Stimulated activated CD4-positive, alpha-beta T cell treated with anti-CD3 and anti-CD28 coated beads, Interleukin-4, amount 100 ng/mL, for 48 hours (primary cell): ENCODE measurements at regions not wholly inside any gene's neighbourhood (a gene's known extent, or its start where the extent isn't known, plus 50 kb on each side); places are given as distances from the start of the nearest gene placed in this dataset.

ENCODE experiments used
- DNase-seq, 2 donors: peaks; one replicate each; pipeline ENCODE4 v3.0.0-alpha.2; 2020; ENCODE audit warnings: low read depth in 2 of 2

DNA sequence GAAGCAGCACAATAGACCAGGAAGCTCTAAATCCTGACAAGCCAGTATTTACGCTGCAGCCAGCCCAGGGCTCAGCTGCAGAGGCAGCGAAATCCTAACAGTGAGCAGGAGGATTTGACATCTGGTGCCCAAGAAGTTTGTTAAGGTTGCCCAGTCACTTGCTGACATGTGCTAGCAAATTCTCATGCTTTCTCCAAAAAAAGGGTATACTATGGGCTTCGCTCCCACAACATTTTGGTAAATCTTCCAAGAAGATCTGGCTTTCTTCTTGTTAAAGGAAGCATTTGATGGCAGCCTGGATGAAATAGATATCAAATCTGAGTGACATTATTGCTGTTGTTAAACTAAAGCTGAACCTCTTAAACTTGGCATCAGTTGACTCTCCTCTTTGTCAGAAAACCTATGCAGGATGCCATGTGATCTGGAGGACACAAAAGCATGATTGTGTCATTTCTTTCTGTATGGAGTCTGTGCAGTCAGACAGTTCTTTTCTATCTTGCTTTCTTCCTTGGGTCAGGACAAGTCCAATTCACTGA is 949.7 kb upstream of the RBFOX1 start:
- DNase-seq = no peak

DNA sequence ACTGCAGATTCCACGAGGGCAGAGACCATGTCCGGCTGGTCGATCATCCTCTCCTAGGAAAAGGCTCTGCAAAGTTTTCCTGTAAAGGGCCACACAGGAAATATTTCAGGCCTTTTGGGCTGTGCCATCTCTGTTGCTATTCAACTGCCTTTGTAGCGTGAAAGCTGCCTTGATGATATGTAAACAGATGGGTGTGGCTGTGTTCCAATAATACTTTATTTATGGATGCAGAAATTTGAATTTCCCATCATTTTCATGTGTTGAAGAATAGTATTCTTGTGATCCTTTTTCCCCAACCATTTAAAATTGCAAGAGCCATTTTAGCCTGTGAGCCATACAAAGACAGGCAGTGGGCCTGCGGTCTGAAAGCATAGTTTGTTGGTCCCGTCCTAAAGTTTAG is 950.7 kb upstream of the RBFOX1 start:
- DNase-seq = no peak

DNA sequence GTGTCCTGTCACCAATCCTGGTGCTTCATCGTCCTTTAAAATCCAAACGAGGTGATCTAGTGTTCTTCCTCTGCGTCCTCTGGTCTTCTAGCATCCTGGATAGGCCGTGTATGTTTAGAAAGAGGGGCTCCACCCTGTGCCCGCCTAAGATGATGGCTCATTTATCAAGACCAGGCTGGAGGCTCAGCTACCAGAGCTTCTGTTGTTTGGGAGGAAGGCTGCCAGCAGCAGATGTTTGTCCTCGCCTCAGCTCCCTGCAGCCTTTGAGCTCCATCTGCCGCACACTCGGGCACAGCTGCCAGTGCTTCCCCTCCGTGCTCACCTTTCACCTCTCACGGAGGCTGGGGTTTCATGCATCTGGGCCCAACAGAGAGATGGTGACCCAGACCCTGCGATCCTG is 954.7 kb upstream of the RBFOX1 start:
- no peak for DNase-seq

DNA sequence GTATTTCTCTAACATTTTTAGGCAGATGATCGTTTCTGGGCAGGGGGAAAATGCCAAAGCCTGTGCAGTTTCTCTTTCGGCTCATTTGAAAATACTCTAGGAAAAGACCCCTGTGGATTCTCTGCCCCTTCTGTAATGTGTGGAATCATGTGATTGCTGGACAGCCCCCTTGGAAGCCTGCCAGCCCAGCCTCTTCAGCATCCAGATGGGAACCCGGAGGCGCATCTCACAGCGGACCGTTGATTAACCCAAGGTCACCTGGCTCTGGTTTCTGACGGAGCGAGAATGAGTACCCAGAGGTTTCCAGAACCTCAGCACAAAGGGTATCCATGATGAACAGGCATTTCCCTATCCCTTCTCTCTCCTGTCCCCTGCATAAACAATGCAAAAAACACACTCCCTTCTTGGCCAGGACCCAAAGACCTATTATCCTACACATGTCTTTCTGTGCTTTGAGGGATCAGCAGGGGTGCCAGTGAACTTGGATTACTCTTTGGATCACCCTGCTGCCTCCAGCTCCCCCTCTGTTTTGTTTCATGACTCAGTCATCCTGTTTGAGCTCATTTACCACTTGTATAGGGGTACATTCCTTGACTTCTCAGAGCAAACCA is 957.1 kb upstream of the RBFOX1 start:
- DNase-seq = no peak

DNA sequence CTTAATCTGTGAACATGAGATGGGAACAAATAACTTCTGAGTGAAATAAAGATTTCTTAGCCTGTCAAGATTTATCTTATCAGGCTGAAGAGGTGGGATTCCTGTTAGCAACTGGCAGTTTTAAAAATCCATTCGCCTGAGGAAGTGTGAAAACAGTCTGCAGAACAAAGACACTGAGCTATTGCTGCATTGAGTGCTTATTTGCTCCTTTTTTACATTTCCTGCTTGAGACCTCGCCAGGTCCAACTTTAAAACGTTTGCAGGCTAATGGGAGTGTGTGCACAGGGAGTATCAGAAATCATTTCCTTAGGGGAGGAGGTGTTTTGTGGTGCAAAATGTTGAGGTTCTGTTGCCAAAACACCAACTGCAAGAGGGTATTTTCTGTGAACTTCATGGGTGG is 957.8 kb upstream of the RBFOX1 start:
- DNase-seq = no peak

DNA sequence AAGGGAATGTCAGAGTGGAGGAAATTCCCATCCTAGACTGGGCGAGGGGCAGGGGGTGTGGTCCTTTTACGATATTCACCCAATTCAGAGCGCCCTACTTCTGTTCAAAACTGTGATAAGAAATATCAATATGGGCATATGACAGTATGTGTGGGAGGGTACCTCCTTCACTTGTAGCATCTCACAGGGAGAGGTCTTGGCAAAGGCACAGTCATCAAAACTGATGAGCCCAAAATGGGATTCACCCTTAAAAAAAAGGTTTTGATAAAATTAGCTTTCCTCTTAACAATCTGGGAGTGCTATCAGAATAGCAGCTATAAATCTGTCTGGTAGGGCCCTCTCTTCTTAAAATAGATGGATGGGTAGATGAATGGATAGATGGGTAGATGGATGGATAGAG is 967.8 kb upstream of the RBFOX1 start:
- no peak for DNase-seq

DNA sequence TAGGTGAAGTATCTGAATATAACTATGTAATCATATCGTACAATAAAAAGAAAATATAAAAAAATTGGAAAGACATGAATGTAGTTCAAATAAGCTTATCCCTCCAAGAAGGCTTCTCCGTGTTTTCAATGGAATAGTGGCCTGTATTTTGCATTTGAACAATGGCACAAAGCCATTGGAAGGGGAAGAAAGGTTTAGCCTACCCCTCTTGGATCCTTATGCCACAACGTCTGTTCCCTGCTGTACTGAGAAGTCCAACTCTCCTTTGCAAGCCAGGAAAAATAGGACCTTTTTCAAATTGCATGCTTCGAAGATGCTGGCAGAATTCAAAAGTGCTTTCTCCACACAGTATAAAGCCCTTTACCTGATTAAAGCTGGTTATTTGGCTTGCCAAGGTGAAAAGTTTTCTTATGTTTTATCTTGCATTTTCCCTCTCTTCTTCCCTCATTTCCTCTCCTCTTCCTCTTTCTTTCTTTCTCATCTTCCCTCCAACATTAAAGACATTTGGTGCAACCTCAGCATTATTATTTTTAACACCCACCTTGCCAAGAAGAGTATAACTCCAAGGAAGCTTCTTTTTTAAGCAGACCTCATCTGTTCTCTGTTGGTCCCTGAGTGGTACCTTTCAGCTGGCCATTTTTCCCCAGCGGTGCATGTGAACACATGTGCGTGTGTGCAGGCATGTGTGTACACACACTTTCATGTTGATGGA is 968.6 kb upstream of the RBFOX1 start:
- DNase-seq = no peak

DNA sequence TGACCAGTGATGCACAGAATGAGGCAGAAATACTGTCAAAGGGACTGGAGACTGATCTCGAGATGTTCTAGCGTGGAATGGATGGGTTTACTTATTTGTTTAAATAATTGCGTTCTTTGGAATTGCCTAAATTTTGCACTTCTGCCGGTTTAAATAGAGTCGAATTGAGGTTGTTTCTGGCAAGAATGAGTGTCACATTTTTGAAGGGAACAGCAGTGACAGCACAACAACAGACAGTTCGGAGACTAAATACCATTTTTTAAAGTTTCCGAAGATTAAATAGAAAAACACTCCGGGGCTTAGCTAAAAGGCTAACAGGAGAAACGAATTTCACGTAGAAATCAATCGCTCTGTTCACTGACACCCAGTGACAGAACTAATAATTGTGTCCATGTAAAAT is 969.2 kb upstream of the RBFOX1 start:
- no peak for DNase-seq

DNA sequence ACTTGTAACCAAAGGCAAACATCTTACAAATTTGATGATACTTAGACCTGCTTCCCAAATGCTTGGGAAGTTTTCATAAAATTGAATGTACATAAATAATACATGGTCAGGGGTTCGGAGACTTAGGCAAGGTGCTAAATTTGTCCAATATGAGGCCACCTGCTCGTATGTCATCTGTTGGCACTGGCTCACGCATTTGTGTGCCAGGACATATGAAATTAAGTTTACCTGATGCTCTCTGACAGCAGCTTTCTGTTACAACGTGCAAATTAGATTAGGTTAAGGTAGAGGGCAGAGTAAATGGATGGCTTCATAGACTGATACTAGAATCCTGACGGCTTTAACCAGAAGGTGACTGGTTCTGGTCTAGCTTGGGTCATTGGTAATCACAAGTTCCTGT is 970.3 kb upstream of the RBFOX1 start:
- no peak for DNase-seq

DNA sequence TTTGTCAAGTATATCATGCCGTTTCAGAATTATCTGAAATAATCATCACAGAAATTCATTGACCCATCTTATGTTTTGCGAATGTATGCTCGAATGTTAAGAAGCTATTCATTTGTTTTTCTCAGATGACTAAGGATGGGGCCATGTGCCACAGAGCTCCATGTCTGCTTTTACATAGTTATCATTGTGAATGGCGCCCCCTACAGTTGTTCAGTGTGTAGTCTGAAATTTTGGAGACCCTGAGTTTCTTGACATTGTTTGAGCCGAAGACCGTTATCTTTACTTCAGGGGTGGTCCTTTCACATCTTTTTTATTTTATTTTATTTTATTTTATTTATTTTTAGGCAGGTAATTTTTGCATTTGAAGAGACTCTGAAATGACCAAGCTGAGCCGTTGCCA is 972.0 kb upstream of the RBFOX1 start:
- no peak for DNase-seq

DNA sequence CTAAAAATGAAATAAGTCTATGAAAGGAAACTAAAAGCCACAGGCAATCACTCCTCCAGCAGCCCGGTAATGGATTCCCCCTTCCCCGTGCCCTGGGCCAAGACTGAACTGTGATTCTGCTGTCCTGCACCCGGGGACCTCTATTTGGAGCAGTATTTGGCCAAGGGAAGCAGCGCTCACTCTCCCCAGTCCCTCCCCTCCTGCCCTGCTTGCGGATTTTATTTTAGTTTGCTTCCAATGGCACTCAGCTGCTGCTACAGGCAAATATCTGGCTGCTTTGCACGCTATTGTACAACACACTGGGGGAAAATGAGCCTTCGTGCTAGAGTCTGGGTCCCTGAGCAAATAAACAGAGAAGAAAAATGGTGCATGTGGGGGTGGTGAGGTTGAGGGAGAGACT is 975.7 kb upstream of the RBFOX1 start:
- DNase-seq = no peak

DNA sequence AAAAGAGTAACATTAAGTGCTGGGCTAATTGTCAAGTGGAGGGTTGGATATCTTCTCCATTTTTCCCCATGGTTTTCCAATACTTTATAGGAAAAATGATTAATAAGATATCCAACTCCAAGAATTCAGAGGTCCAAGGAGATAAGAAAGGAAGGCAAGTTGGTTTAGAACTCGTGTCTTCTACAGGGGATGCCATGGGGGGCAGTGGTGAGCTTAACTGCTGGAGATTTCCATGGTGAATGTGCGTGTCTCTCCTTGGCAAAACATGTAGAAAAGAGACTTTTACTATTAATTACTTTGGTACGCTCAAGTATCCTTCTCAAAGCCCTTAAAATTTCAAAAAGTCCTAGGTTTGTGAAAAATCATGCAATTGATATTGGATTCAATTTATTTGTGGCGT is 982.9 kb upstream of the RBFOX1 start:
- no peak for DNase-seq

DNA sequence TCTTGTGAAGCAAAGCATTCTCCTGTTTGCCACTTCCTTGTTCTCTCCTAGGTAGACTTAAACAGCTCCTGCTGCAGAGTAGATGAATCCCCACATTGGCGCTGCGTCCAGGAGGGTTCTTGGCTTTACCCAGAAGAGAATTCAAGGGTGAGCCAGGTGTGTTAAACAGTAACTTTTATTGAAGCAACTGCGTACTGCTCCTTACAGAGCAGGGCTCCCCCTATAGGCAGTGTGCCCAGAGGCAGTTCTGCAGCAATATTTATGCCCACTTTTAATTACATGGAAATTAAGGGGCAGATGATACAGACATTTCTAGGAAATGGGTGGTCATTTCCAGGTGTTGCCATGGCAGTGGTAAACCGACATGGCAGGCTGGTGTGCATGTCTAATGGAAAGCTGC is 987.6 kb upstream of the RBFOX1 start:
- DNase-seq = no peak

DNA sequence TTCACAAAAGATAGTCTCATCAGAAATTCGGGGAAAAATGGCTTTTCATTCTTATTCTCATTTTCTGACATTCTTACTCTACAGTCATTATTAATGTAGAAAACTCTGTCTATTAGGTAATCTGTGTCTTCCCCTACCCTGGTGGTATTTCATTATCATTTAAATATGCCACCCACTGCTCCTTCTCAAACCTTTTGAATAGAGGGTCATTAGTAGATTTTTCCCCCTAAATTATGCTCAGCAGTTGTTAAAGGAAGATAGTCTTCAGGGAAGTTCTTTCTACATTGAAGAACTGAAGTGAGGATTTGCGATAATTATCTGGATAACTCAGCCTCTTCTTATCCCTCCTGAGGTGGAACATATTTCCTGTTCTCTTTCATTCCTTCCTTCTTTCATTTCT is 989.5 kb upstream of the RBFOX1 start:
- no peak for DNase-seq

DNA sequence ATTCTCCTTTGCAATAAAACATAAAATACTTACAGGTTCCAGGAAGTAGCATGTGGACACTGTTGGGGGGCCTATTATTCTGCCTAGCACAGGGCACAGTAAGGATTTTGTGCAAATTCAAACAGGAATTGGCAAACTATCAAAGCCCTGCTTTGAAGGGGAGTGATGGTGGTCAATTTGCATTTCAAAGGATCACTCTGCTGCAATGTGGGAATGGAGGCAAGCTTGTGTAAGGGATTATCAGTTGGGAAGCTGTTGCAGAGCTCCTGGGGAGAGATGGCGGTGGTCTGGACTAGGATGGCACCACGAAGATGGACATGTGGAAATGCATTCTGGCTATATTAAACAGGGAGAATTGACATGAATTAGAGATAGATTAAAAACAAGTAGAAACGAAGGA is 990.7 kb upstream of the RBFOX1 start:
- no peak for DNase-seq

DNA sequence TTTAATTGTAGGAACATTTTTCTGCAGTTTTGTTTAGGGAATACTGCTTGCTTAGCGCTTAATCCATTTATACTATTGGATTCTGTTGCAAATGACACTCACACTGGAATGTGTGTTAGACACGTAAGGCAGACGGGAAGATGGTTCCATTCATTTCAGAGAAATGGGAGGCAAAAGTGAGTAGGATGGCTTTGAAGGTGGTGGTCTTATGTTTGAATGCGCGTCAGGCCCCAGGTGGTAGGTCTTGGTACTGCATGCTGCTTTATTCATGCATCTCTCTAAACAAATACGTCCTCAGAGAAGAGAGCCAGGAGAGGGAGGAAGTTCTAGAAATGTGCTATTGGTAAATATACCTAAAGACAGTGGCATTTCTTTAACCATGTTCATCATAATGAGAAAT is 997.6 kb upstream of the RBFOX1 start:
- no peak for DNase-seq

DNA sequence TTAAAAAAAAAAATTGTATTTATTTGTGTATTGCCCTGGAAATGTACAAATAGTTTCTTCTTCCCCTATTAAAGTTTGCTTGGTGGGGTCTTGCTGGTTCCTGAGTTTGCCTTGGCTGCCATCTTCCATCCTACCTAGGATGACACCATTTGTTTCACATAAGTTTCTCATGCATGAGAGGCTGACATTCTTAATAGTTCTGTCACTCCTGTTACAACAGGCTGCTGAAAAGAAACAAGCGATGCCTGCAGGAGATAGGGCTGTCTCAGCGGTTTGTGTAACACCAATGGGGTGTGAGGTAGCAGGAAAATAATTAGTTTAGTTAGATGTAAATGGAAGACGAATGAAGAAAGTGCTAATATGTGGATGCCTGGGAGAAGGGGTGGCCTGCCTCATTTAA is 1000.9 kb upstream of the RBFOX1 start:
- no peak for DNase-seq

DNA sequence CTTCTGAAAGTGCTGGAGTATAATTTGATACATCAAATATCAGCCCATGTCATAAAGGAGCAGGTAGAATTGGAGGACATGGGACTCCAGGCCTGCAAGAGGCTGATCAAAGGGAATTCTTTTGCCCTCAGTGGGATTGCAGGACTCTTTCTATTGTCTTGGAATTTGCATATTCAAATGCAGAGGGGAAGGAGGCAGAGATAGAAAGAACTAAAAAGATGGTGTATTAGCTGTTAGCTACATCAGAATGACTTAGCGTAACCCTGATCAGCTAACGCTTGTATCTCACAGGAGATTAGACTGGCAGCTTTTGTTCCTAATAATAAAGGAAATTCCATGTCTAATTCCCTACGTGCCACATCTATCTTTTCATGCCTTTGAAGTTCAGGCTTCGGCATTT is 1014.7 kb upstream of the RBFOX1 start:
- no peak for DNase-seq

DNA sequence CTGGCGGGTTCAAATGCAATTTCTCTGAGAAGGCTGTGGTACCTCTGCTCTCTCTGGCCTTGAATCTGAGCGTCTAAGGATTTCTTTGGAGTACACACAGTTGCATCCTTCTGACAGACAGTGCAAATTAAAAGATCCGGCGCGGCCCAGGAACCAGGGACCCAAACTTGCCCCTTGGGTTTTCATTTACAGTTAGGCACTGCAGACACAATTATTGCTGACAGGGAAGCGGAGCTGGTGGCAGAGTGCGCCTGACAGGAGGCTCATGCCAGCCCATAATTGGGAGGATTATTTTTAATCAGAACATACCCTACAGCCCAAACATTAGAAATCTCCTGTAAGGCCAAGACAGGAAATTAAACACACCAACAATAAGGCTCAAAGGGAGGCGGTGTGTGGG is 1023.4 kb upstream of the RBFOX1 start:
- no peak for DNase-seq

DNA sequence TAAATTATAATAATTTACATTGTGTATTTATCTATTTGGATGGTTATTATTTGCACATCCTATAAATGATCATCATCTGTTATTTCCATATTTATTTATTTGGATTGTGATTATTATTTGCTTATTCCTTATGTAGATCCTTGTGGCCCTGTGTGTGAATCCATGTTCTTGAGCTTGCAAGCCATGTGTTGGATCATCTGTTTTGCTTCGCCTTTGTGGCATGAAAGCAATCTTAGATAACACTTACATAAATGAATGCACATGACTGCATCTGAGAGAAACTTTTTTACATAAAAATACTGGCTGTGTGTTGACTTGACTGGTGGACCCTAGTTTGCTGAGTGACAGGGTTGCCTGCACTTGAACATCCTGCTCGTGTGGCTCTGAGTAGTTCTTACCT is 1024.5 kb upstream of the RBFOX1 start:
- no peak for DNase-seq

DNA sequence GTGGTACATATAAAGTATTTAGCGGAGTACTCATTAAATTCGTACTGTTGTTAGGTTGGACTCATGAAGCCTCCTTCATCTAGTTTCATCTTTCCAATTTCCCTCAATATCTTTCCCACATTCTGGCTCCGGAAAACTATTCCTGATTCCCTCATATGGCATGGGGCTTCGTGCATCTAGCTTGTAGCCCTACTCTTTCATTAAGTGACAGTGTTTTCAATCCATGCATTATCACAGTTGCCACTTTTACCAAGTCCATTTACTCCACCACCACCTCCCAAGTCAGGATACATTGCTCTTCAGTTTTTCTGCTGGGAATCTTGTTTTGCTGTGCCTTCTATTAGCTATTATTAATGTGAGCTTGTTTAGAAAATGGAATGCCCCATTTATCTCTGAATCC is 1032.1 kb upstream of the RBFOX1 start:
- DNase-seq = no peak

DNA sequence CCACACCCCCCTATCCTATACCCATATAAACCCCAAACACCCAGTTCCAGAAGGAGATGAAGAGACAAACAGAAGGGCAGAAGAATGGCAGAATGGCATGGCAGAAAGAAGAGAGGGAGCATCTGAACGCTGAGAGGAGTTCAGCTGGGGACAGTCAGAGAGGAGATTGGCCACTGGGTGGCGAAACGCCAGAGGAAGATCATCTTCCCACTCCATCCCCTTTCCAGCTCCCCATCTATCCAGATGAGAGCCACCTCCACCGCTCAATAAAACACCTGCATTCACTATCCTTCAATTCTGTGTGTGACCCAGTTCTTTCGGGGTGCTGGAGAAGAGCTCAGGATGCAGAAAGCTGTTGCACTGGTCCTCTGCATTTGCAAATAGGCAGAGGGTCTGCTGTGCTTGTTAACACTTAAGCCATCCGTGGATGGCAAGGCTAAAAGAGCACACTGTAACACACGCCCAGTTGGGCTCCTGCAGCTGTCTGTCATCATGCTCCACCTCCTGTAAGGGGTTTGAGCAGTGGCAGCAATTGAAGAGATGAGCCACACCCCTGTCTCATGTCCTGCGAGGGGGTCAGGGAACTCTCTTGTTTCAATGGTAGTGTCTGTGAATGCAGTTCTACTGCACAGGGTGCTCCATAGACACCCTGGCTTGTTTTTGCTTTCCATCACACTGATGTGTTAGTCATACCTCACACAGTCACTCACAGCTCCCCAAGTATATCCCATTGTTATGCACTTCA is 1034.8 kb upstream of the RBFOX1 start:
- DNase-seq = no peak

DNA sequence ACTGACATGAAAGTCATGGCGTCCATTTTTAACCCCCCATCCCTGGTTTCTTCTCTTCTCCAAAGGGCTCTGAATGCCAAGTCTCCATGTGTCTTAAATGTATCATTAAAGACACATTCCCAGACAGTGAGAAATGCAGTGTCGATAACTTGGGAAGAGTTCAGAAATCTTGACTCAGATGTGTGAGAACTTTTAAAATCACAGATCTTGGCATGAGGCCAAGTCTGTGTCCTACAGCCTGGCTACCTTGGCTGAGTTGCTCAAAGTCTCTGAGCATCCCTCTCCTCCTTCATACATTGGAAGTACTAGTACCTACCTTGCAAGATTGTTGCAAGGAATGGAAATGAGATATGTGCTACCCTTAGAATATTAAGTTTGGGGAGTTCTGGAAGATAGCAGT is 1046.5 kb upstream of the RBFOX1 start:
- DNase-seq = no peak
